BJ (cell line): ENCODE measurements at regions not wholly inside any gene's neighbourhood (a gene's known extent, or its start where the extent isn't known, plus 50 kb on each side); places are given as distances from the start of the nearest gene placed in this dataset.

ENCODE experiments used
- CTCF ChIA-PET: fragments of 350-600 bp; formaldehyde crosslinking; extraction: SDS; loops from one replicate; lab custom pipeline; 2021; ENCODE audit warnings: antibody characterized with exemption, inconsistent platforms; lab: Yijun Ruan, JAX
- POLR2A ChIA-PET: fragments of 300-600 bp; sonication (Branson Sonifier 250); formaldehyde crosslinking; extraction: SDS; loops from one replicate; lab custom pipeline; 2021; ENCODE audit warnings: antibody characterized with exemption; lab: Charles Lee
- DNase-seq: peaks from one replicate; pipeline ENCODE4 v3.0.0-alpha.2; 2011; ENCODE audit warnings: low read depth
- H3K27me3 ChIP-seq: 2 replicates; pipeline ENCODE4 v1.6.0; 2011; ENCODE audit warnings: low read length; ENCODE audit not compliant: control insufficient read depth, insufficient read depth
- H3K36me3 ChIP-seq: 2 replicates; pipeline ENCODE4 v1.5.1; 2011; ENCODE audit warnings: low read length; ENCODE audit not compliant: control insufficient read depth, insufficient read depth
- H3K4me3 ChIP-seq: 2 replicates; pipeline ENCODE4 v1.5.1; 2011; ENCODE audit warnings: low read depth, mild to moderate bottlenecking, control low read depth, low read length
- CTCF ChIP-seq: IDR thresholded peaks from 2 replicates; pipeline ENCODE4 v1.5.1; 2011; ENCODE audit warnings: low read depth, mild to moderate bottlenecking, control low read depth, inconsistent platforms, low read length, moderate library complexity; ENCODE audit not compliant: insufficient read depth

- Histone ChIP-seq H3K4me3 (no peak overlapping the region), H3K27me3 (no peaks in the 10 kb centered on the region), H3K36me3 (no peaks in the 10 kb centered on the region)
- ChIA-PET POLR2A (no interaction called here), CTCF (interaction anchor here (0.6 to 1.4 kb wide), 2 partner anchors 9 to 10 kb away, joined by 3 read pairs; no protein-coding TSS in a partner anchor)
- no peak for TF ChIP-seq CTCF
- no peak for DNase-seq
Observed at GRCh38 chr6:63487103-63487813, 85.0 kb upstream of the LOC128125822 start.

- CTCF ChIA-PET: no interaction called here
- POLR2A ChIA-PET: no interaction called here
- DNase-seq: no peak
Observed at GRCh38 chr6:63491119-63491518, 81.2 kb upstream of the LOC128125822 start.

GRCh38 chr6:63492476-63492875, 79.8 kb upstream of the LOC128125822 start:
- no peak for TF ChIP-seq CTCF
- H3K36me3 ChIP-seq: no peaks in the 10 kb centered on the region
- ChIA-PET POLR2A (no interaction called here), CTCF (no interaction called here)
- DNase-seq: no peak
- no peaks in the 10 kb centered on the region for H3K27me3 ChIP-seq
- H3K4me3 ChIP-seq: no peak overlapping the region

More at GRCh38 chr6:63491119-63491518, 81.2 kb upstream of the LOC128125822 start:
- TF ChIP-seq CTCF: no peak
- Histone ChIP-seq H3K36me3 (no peaks in the 10 kb centered on the region), H3K4me3 (no peak overlapping the region), H3K27me3 (no peaks in the 10 kb centered on the region)

GRCh38 chr6:63493557-63493956, 78.7 kb upstream of the LOC128125822 start:
- DNase-seq: no peak
- Histone ChIP-seq H3K27me3 (no peaks in the 10 kb centered on the region), H3K4me3 (no peak overlapping the region), H3K36me3 (no peaks in the 10 kb centered on the region)
- ChIA-PET CTCF (no interaction called here), POLR2A (no interaction called here)
- TF ChIP-seq CTCF: no peak

- ChIA-PET POLR2A (no interaction called here), CTCF (interaction anchor here (1.6 kb wide), 1 partner anchor 8 kb away, joined by 3 read pairs; no protein-coding TSS in a partner anchor)
- Histone ChIP-seq H3K4me3 (no peak overlapping the region), H3K27me3 (no peaks in the 10 kb centered on the region), H3K36me3 (no peaks in the 10 kb centered on the region)
- TF ChIP-seq CTCF: no peak
- DNase-seq: no peak
Observed at GRCh38 chr6:63496361-63496804, 75.9 kb upstream of the LOC128125822 start.
